IMR-90 (cell line): ENCODE measurements at regions not wholly inside any gene's neighbourhood (a gene's known extent, or its start where the extent isn't known, plus 50 kb on each side); places are given as distances from the start of the nearest gene placed in this dataset.

Experiments
- ATAC-seq: fragments of 200-7000 bp; cut with Tn5 transposase; 2 replicates; pipeline ENCODE4 v1.9.1; 2020; ENCODE audit warnings: low read depth, mild to moderate bottlenecking, moderate library complexity
- BruUV-seq: library from RNA; stranded (reverse); fragments of 400-500 nt; replicated peaks from 2 replicates; lab custom pipeline; 2021; lab: Mats Ljungman, UMichigan
- CTCF ChIA-PET: fragments of 300-600 bp; formaldehyde crosslinking; extraction: SDS; loops from one replicate; lab custom pipeline; 2021; ENCODE audit warnings: antibody characterized with exemption; lab: Yijun Ruan, JAX
- POLR2A ChIA-PET: fragments of 300-600 bp; sonication (Branson Sonifier 250); formaldehyde crosslinking; loops from one replicate; lab custom pipeline; 2022; ENCODE audit warnings: antibody characterized with exemption; ENCODE audit not compliant: unreplicated experiment; lab: Charles Lee
- DNase-seq: peaks from one replicate; pipeline ENCODE4 v3.0.0; 2013
- H2AFZ ChIP-seq: replicated peaks from 2 replicates; pipeline ENCODE3; 2013; ENCODE audit warnings: low read length, mild to moderate bottlenecking; ENCODE audit not compliant: poor library complexity
- H2AK5ac ChIP-seq: 2 replicates; pipeline ENCODE4 v1.6.1; 2013; ENCODE audit warnings: low read depth, low read length, inconsistent platforms
- H2AK9ac ChIP-seq: replicated peaks from 2 replicates; pipeline ENCODE3; 2013; ENCODE audit warnings: mild to moderate bottlenecking, low read depth, low read length, moderate library complexity; ENCODE audit not compliant: poor library complexity
- H2BK120ac ChIP-seq: 2 replicates; pipeline ENCODE4 v1.6.1; 2013; ENCODE audit warnings: low read depth, low read length, inconsistent platforms
- H2BK15ac ChIP-seq: 3 replicates; pipeline ENCODE4 v1.6.1; 2013; ENCODE audit warnings: low read depth, low read length, inconsistent platforms
- H2BK20ac ChIP-seq: 2 replicates; pipeline ENCODE4 v1.6.1; 2013; ENCODE audit warnings: low read depth, mild to moderate bottlenecking, inconsistent platforms, low read length, moderate library complexity
- H2BK5ac ChIP-seq: 2 replicates; pipeline ENCODE4 v1.6.1; 2013; ENCODE audit warnings: mild to moderate bottlenecking, low read depth, low read length, inconsistent platforms; ENCODE audit not compliant: poor library complexity, severe bottlenecking
- H3K14ac ChIP-seq: replicated peaks from 2 replicates; pipeline ENCODE4 v1.6.1; 2013; ENCODE audit warnings: low read depth, low read length, inconsistent platforms
- H3K18ac ChIP-seq: 2 replicates; pipeline ENCODE4 v1.6.1; 2013; ENCODE audit warnings: low read depth, low read length, control low read depth
- H3K23ac ChIP-seq: 2 replicates; pipeline ENCODE4 v1.6.1; 2013; ENCODE audit warnings: low read depth, low read length, inconsistent platforms
- H3K27ac ChIP-seq: 2 replicates; pipeline ENCODE4 v1.5.1; 2013; ENCODE audit warnings: mild to moderate bottlenecking, control low read depth, low read length; ENCODE audit not compliant: insufficient read depth
- H3K27me3 ChIP-seq: 2 replicates; pipeline ENCODE4 v1.6.1; 2013; ENCODE audit warnings: low read length; ENCODE audit not compliant: control insufficient read depth, insufficient read depth
- H3K36me3 ChIP-seq: 2 replicates; pipeline ENCODE4 v1.6.1; 2013; ENCODE audit warnings: low read length, mixed read lengths; ENCODE audit not compliant: control insufficient read depth, insufficient read depth
- H3K4ac ChIP-seq: 2 replicates; pipeline ENCODE4 v1.6.1; 2013; ENCODE audit warnings: low read depth, low read length, inconsistent platforms
- H3K4me1 ChIP-seq: 2 replicates; pipeline ENCODE4 v1.6.1; 2013; ENCODE audit warnings: low read length, mixed read lengths; ENCODE audit not compliant: control insufficient read depth, insufficient read depth
- H3K4me2 ChIP-seq: 2 replicates; pipeline ENCODE4 v1.6.1; 2013; ENCODE audit warnings: low read depth, mild to moderate bottlenecking, control low read depth, low read length, moderate library complexity
- H3K4me3 ChIP-seq: 2 replicates; pipeline ENCODE4 v1.5.1; 2013; ENCODE audit warnings: low read depth, mild to moderate bottlenecking, control low read depth, low read length, moderate library complexity; ENCODE audit not compliant: insufficient read depth
- H3K56ac ChIP-seq: 2 replicates; pipeline ENCODE4 v1.6.1; 2013; ENCODE audit warnings: low read length, inconsistent platforms; ENCODE audit not compliant: insufficient read depth; ENCODE audit errors: extremely low read depth
- H3K79me1 ChIP-seq, 2 experiments: 2 replicates each; pipeline ENCODE4 v1.6.1; 2013; ENCODE audit warnings: low read length in 2 of 2, inconsistent platforms in 1 of 2, low read depth in 1 of 2
- H3K9ac ChIP-seq: 2 replicates; pipeline ENCODE4 v1.6.1; 2013; ENCODE audit warnings: low read depth, low read length, control low read depth
- H3K9me1 ChIP-seq: 2 replicates; pipeline ENCODE4 v1.6.1; 2013; ENCODE audit warnings: low read length, inconsistent platforms; ENCODE audit not compliant: insufficient read depth
- H3K9me3 ChIP-seq: 2 replicates; pipeline ENCODE4 v1.6.1; 2013; ENCODE audit warnings: low read length; ENCODE audit not compliant: control insufficient read depth, insufficient read depth
- H4K20me1 ChIP-seq: 2 replicates; pipeline ENCODE4 v1.6.1; 2013; ENCODE audit warnings: low read length, inconsistent platforms; ENCODE audit not compliant: insufficient read depth
- H4K5ac ChIP-seq: 2 replicates; pipeline ENCODE4 v1.6.1; 2013; ENCODE audit warnings: mild to moderate bottlenecking, low read depth, low read length, control low read depth
- H4K8ac ChIP-seq, 2 experiments: 2 replicates each; pipeline ENCODE4 v1.6.1; 2013; ENCODE audit warnings: low read depth in 2 of 2, low read length in 2 of 2, control low read depth in 1 of 2, inconsistent platforms in 1 of 2
- H4K91ac ChIP-seq: 2 replicates; pipeline ENCODE4 v1.6.1; 2013; ENCODE audit warnings: low read depth, low read length, inconsistent platforms; ENCODE audit not compliant: insufficient read depth
- BHLHE40 ChIP-seq: fragments of 150-350 bp; IDR thresholded peaks from 2 replicates; pipeline ENCODE4 v1.6.1; 2016; ENCODE audit warnings: mild to moderate bottlenecking, low read depth, low read length
- CEBPB ChIP-seq: IDR thresholded peaks from 2 replicates; pipeline ENCODE4 v1.6.1; 2012; ENCODE audit warnings: low read depth, low read length, improper control_type of control experiment
- CHD1 ChIP-seq: IDR thresholded peaks from 2 replicates; pipeline ENCODE4 v1.6.1; 2012; ENCODE audit warnings: low read depth, low read length, improper control_type of control experiment
- CTCF ChIP-seq: conservative IDR thresholded peaks from 2 replicates; pipeline ENCODE4 v1.5.1; 2012; ENCODE audit warnings: mild to moderate bottlenecking, low read depth, low read length, improper control_type of control experiment
- ELK1 ChIP-seq: fragments of 150-350 bp; IDR thresholded peaks from 2 replicates; pipeline ENCODE4 v1.6.1; 2016; ENCODE audit warnings: low read depth, mild to moderate bottlenecking, low read length, moderate library complexity, borderline replicate concordance
- FOS ChIP-seq: fragments of 150-350 bp; IDR thresholded peaks from 2 replicates; pipeline ENCODE4 v1.6.1; 2016; ENCODE audit warnings: low read depth, low read length
- MAFK ChIP-seq: IDR thresholded peaks from 2 replicates; pipeline ENCODE4 v1.6.1; 2012; ENCODE audit warnings: low read depth, low read length, improper control_type of control experiment
- MAZ ChIP-seq: IDR thresholded peaks from 2 replicates; pipeline ENCODE4 v1.6.1; 2012; ENCODE audit warnings: low read depth, mild to moderate bottlenecking, low read length, improper control_type of control experiment, moderate library complexity, borderline replicate concordance
- NFE2L2 ChIP-seq: fragments of 150-350 bp; IDR thresholded peaks from 2 replicates; pipeline ENCODE4 v1.6.1; 2016; ENCODE audit warnings: low read depth, mild to moderate bottlenecking, low read length
- POLR2A ChIP-seq: IDR thresholded peaks from 2 replicates; pipeline ENCODE4 v1.6.1; 2012; ENCODE audit warnings: mild to moderate bottlenecking, low read depth, low read length
- RAD21 ChIP-seq: IDR thresholded peaks from 2 replicates; pipeline ENCODE4 v1.6.1; 2012; ENCODE audit warnings: low read length, improper control_type of control experiment
- RCOR1 ChIP-seq: IDR thresholded peaks from 2 replicates; pipeline ENCODE4 v1.6.1; 2012; ENCODE audit warnings: mild to moderate bottlenecking, low read length, improper control_type of control experiment; ENCODE audit not compliant: insufficient replicate concordance
- RFX5 ChIP-seq: IDR thresholded peaks from 2 replicates; pipeline ENCODE4 v1.8.0; 2012; ENCODE audit warnings: low read depth, mild to moderate bottlenecking, low read length, moderate library complexity
- SMC3 ChIP-seq: fragments of 150-350 bp; IDR thresholded peaks from 2 replicates; pipeline ENCODE4 v1.6.1; 2016; ENCODE audit warnings: low read depth, mild to moderate bottlenecking, antibody characterized with exemption, low read length, moderate library complexity
- WGBS, 2 experiments: methylation state at CpG; one replicate each; pipeline versions ENCODE4 v1.1.5 to v1.1.7; 2013; ENCODE audit warnings: missing lambda C conversion rate in 2 of 2; ENCODE audit not compliant: insufficient read length in 1 of 2; ENCODE audit errors: extremely low coverage in 2 of 2; 5-methylcytosine and 5-hydroxymethylcytosine counted together
- dilution Hi-C: fragments of 300-500 bp; cut with HindIII; formaldehyde crosslinking; loops from one replicate; pipeline ENCODE4 v1.14.3; 2018; ENCODE audit warnings: low sequenced_read_pairs; ENCODE audit not compliant: unreplicated experiment
- in situ Hi-C: fragments of 300-500 bp; cut with MboI; formaldehyde crosslinking; loops from 3 replicates; pipeline ENCODE4 v1.14.3; 2019; ENCODE audit warnings: low sequenced_read_pairs, inconsistent platforms, mixed read lengths
- intact Hi-C: fragments of 100-400 bp; cut with micrococcal nuclease; formaldehyde crosslinking; loops from 2 replicates; pipeline ENCODE4 v1.10.0; 2022
- TF ChIP-seq, protein P1 (sequence below): fragments of 150-350 bp; IDR thresholded peaks from 2 replicates; pipeline ENCODE4 v1.6.1; 2017; ENCODE audit warnings: mild to moderate bottlenecking, antibody characterized with exemption, low read length, low read depth

DNA sequence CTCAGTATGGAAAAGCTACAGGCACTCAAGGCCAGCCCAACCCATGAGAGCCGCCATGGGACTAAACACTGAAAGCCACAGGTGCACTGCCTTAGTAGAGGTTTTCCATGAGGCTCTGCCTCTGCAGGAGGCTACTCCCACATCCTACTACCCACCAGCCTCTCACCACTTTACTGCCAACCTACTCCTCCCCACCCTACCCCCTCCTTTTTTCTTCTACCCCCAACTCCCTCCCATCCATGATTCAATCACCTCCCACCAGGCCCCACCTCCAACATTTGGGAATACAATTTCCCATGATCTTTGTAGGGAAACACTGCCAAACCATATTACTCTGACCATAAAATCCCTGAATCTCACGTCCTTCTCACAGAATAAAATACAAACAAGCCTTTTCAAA is 101.6 kb upstream of the CTSV start:
- no peak overlapping the region for H2AK9ac ChIP-seq
- no TSS peak for BruUV-seq
- no peak overlapping the region for H2BK120ac ChIP-seq
- no peaks in the 10 kb centered on the region for H3K36me3 ChIP-seq
- no peak overlapping the region for H4K5ac ChIP-seq
- H2AK5ac ChIP-seq, result no peak overlapping the region
- dilution Hi-C loops, result no loop called here
- ChIA-PET CTCF (no interaction called here), POLR2A (no interaction called here)
- H3K4me1 ChIP-seq, result no peaks in the 10 kb centered on the region
- DNase-seq, result no peak
- WGBS, 2 experiments, result no CpG with 5 or more reads among the region's 2 CpGs
- no peaks in the 10 kb centered on the region for H3K79me1 ChIP-seq
- no peak overlapping the region for H3K27ac ChIP-seq
- no peak overlapping the region for H2BK20ac ChIP-seq
- no peak for ATAC-seq
- no peak overlapping the region for H3K14ac ChIP-seq
- H4K20me1 ChIP-seq, result no peaks in the 10 kb centered on the region
- H3K18ac ChIP-seq, result no peak overlapping the region
- no peak overlapping the region for H3K4me3 ChIP-seq
- H3K56ac ChIP-seq, result no peak overlapping the region
- in situ Hi-C loops, result no loop called here
- no peak overlapping the region for H3K4ac ChIP-seq
- no peaks in the 10 kb centered on the region for H3K9me3 ChIP-seq
- intact Hi-C loops, result no loop called here
- no peak overlapping the region for H2AFZ ChIP-seq
- H4K8ac ChIP-seq, result no peak overlapping the region
- H4K91ac ChIP-seq, result no peak overlapping the region
- H3K23ac ChIP-seq, result no peak overlapping the region
- no peaks in the 10 kb centered on the region for H3K9me1 ChIP-seq
- no peak overlapping the region for H3K9ac ChIP-seq
- no peak overlapping the region for H2BK5ac ChIP-seq
- H2BK15ac ChIP-seq, result no peak overlapping the region
- no peak overlapping the region for H3K4me2 ChIP-seq
- H3K27me3 ChIP-seq, result no peaks in the 10 kb centered on the region
- TF ChIP-seq FOS (no peak), CTCF (no peak), RAD21 (no peak), CHD1 (no peak), NFE2L2 (no peak), SMC3 (no peak), ELK1 (no peak), BHLHE40 (no peak), MAFK (no peak), CEBPB (no peak), RFX5 (no peak), POLR2A (no peak), MAZ (no peak), RCOR1 (no peak)
- TF ChIP-seq, protein P1, sequence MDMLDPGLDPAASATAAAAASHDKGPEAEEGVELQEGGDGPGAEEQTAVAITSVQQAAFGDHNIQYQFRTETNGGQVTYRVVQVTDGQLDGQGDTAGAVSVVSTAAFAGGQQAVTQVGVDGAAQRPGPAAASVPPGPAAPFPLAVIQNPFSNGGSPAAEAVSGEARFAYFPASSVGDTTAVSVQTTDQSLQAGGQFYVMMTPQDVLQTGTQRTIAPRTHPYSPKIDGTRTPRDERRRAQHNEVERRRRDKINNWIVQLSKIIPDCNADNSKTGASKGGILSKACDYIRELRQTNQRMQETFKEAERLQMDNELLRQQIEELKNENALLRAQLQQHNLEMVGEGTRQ, result no peak
